ENCODE measurements at regions not wholly inside any gene's neighbourhood (a gene's known extent, or its start where the extent isn't known, plus 50 kb on each side); places are given as distances from the start of the nearest gene placed in this dataset.

DNA sequence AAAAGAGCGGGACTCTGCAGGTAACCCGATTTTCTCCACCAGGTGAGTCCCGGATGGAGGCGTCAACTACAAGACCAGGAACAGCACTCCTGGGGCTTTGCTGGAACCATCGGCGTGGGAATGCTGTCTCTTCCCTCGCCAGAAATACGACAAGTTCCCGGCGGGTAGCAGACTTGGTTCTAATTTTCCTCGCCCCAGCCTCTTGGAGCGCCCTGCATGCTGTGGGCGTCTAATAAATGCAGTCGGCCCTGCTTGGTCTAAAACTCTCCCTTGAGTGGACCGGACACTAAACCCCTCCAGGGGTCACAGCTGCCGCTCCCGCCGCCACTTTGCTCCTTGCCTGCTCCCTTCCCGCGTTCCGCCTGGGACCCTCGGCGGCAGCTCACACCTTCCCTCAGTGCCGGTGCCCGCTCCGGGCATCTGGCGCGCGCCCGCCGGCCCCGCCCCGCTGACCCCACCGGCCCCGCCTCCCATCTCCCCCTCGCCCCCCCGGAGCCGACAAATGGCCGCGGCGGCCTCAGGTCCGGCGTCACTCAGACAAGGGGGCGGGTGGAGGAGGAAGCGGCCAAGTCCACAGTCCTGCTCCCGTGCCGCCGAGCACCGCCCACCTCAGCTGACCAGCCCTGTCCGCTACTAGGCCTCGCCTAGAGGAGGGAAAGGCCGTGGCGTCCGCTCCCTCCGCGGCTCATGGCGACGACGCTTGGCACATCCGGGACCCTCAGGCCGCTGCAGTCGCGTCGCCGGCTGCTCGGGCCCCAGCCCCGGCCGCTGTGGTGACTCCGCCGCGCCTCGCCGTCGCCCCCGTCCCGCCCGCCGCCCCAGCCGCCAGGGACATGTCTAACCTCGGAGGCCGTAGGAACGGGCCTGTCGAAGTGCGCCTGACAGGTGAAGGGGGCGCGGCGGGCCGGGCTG, 65.8 kb downstream of the KPNA2 start:
- TF ChIP-seq POLR2A (IDR thresholded peaks at IDR 0.05; ENCODE audit: low read depth, low read length) (no peak; the same call in 1 of the 2 replicates), POLR2AphosphoS5 (IDR thresholded peaks at IDR 0.05; ENCODE audit: low read depth, low read length) (0 out of 2 replicates have a peak, but pooled peaks have one; percentile 25)

Data from GM12892 (cell line).